Progenitor cell of endocrine pancreas (in vitro differentiated cells): ENCODE measurements at regions not wholly inside any gene's neighbourhood (a gene's known extent, or its start where the extent isn't known, plus 50 kb on each side); places are given as distances from the start of the nearest gene placed in this dataset.
"Not testable (repeated sequence)": the region's sequence is repeated elsewhere in the genome, so short reads cannot be mapped to it uniquely, and the experiment has no call there.

Experiments
- DNase-seq: peaks from one replicate; pipeline ENCODE4 v3.0.0; 2021; ENCODE audit warnings: low spot score; ENCODE audit not compliant: unreplicated experiment
- H3K27ac Mint-ChIP-seq: 2 replicates; pipeline ENCODE4 v1.8.0; 2021; ENCODE audit warnings: mild to moderate bottlenecking, moderate library complexity, mixed read lengths
- H3K27me3 Mint-ChIP-seq: 2 replicates; pipeline ENCODE4 v1.8.0; 2021; ENCODE audit warnings: mixed read lengths
- H3K36me3 Mint-ChIP-seq: 2 replicates; pipeline ENCODE4 v1.8.0; 2022; ENCODE audit warnings: mixed read lengths; ENCODE audit not compliant: insufficient read depth
- H3K4me1 Mint-ChIP-seq: 2 replicates; pipeline ENCODE4 v1.8.0; 2021; ENCODE audit warnings: low read depth, mixed read lengths
- H3K4me3 Mint-ChIP-seq: 2 replicates; pipeline ENCODE4 v1.8.0; 2021; ENCODE audit warnings: low read depth, mild to moderate bottlenecking, moderate library complexity, mixed read lengths
- H3K9me3 Mint-ChIP-seq: 2 replicates; pipeline ENCODE4 v1.8.0; 2021; ENCODE audit warnings: low read depth, mixed read lengths
- CTCF ChIP-seq: fragments of 200-600 bp; sonication (generic); IDR thresholded peaks from one replicate; pipeline ENCODE4 v1.5.0; 2021; ENCODE audit warnings: antibody characterized with exemption, mild to moderate bottlenecking; ENCODE audit not compliant: unreplicated experiment

GRCh38 chr1:185539277-185539943, 194.8 kb upstream of the HMCN1 start:
- H3K36me3 Mint-ChIP-seq, result no peaks in the 10 kb centered on the region
- no peaks in the 10 kb centered on the region for H3K27me3 Mint-ChIP-seq
- H3K4me1 Mint-ChIP-seq, result peaks cover 11% of the 10 kb centered on the region
- H3K27ac Mint-ChIP-seq, result peak overlapping the region; percentile 53
- no peak overlapping the region for H3K4me3 Mint-ChIP-seq
- TF ChIP-seq CTCF, result no peak
- H3K9me3 Mint-ChIP-seq, result peaks cover 4% of the 10 kb centered on the region
- no peak for DNase-seq

GRCh38 chr1:185538309-185538898, 195.8 kb upstream of the HMCN1 start:
- not testable (repeated sequence) for H3K27me3 Mint-ChIP-seq, H3K4me3 Mint-ChIP-seq, H3K27ac Mint-ChIP-seq, H3K36me3 Mint-ChIP-seq, DNase-seq, H3K9me3 Mint-ChIP-seq
- peaks cover 11% of the 10 kb centered on the region for H3K4me1 Mint-ChIP-seq

GRCh38 chr1:185537596-185537995, 196.6 kb upstream of the HMCN1 start:
- TF ChIP-seq CTCF, result no peak
- H3K27ac Mint-ChIP-seq, result no peak overlapping the region
- peaks cover 13% of the 10 kb centered on the region for H3K4me1 Mint-ChIP-seq
- DNase-seq, result no peak
- no peak overlapping the region for H3K4me3 Mint-ChIP-seq
- no peaks in the 10 kb centered on the region for H3K27me3 Mint-ChIP-seq
- H3K9me3 Mint-ChIP-seq, result peaks cover 4% of the 10 kb centered on the region
- no peaks in the 10 kb centered on the region for H3K36me3 Mint-ChIP-seq

GRCh38 chr1:185536165-185536920, 197.8 kb upstream of the HMCN1 start:
- Mint-ChIP-seq H3K9me3 (peaks cover 4% of the 10 kb centered on the region), H3K4me3 (no peak overlapping the region), H3K27ac (no peak overlapping the region), H3K4me1 (peaks cover 8% of the 10 kb centered on the region), H3K27me3 (no peaks in the 10 kb centered on the region), H3K36me3 (no peaks in the 10 kb centered on the region)
- TF ChIP-seq CTCF, result no peak
- no peak for DNase-seq

GRCh38 chr1:185535621-185536020, 198.6 kb upstream of the HMCN1 start:
- DNase-seq, result no peak
- Mint-ChIP-seq H3K27ac (no peak overlapping the region), H3K36me3 (no peaks in the 10 kb centered on the region), H3K4me1 (peaks cover 8% of the 10 kb centered on the region), H3K4me3 (no peak overlapping the region), H3K9me3 (peaks cover 4% of the 10 kb centered on the region), H3K27me3 (no peaks in the 10 kb centered on the region)
- no peak for TF ChIP-seq CTCF
